HAP-1 (cell line): ENCODE measurements at regions not wholly inside any gene's neighbourhood (a gene's known extent, or its start where the extent isn't known, plus 50 kb on each side); places are given as distances from the start of the nearest gene placed in this dataset.

Experiments used
- DNase-seq, 2 experiments: peaks; one replicate each; pipeline ENCODE4 v3.0.0-alpha.2; 2016 to 2020; ENCODE audit warnings: low spot score in 2 of 2
- H3K27me3 ChIP-seq: fragments of 250-450 bp; sonication (Bioruptor Pico); 2 replicates; pipeline ENCODE4 v1.5.1; 2020; ENCODE audit warnings: low read depth, mild to moderate bottlenecking, moderate library complexity
- H3K36me3 ChIP-seq: fragments of 250-450 bp; sonication (Bioruptor Pico); replicated peaks from 2 replicates; pipeline ENCODE4 v1.5.1; 2020; ENCODE audit warnings: mild to moderate bottlenecking
- H3K4me1 ChIP-seq: fragments of 250-450 bp; sonication (Bioruptor Pico); 2 replicates; pipeline ENCODE4 v1.5.1; 2020; ENCODE audit warnings: mild to moderate bottlenecking
- H3K4me3 ChIP-seq: fragments of 250-450 bp; sonication (Bioruptor Pico); 2 replicates; pipeline ENCODE4 v1.5.1; 2020; ENCODE audit warnings: mild to moderate bottlenecking, moderate library complexity
- H3K9me3 ChIP-seq: fragments of 250-450 bp; sonication (Bioruptor Pico); 2 replicates; pipeline ENCODE4 v1.5.1; 2020; ENCODE audit warnings: mild to moderate bottlenecking, moderate library complexity
- in situ Hi-C: fragments of 300-500 bp; cut with MboI; formaldehyde crosslinking; loops from 3 replicates; pipeline ENCODE4 v1.14.3; 2020; ENCODE audit warnings: low sequenced_read_pairs, inconsistent platforms, mixed read lengths

DNA sequence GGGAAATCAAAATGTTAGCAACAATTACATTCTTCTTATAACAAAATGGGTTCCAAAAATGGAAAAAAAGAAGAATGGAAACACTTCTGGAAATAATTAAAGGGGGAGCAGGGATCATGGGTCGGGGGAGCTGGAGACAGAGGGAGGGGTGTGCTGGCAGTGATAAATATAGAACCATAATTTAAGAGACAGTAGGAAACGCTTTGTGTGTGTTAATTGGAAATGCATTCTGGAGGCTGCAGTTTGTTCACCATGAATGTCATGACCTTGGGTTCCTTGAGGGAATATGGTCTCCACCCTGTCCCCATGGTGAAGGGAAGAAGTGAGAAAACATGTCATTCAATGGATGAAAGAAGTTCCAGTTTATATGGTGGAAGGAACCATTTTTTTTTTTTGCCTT, 540.7 kb downstream of the TNS1 start:
- in situ Hi-C loops, result no loop called here
- DNase-seq, result no peak
- H3K4me3 ChIP-seq, result no peak overlapping the region
- no peaks in the 10 kb centered on the region for H3K36me3 ChIP-seq
- no peaks in the 10 kb centered on the region for H3K9me3 ChIP-seq
- no peaks in the 10 kb centered on the region for H3K4me1 ChIP-seq
- no peaks in the 10 kb centered on the region for H3K27me3 ChIP-seq

DNA sequence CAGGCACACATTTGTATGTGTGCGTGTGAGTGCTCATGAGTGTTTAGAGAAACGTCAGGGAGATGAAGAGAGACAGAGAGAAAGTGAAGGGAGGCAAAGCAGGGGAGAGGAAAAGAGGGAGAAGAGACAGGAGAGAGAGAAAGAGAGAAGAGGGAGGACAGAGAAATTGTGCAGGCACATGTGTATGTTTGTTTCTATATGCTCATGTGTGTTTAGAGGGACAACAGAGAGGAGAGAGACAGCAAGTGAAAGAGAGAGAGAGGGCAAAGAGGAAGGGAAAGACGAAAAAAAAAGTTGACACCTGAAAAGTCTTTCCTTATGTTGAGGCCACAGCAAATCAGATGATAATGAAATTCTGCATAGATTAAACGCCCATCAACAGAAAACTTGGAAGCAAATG, 541.1 kb downstream of the TNS1 start:
- in situ Hi-C loops, result no loop called here
- Histone ChIP-seq H3K4me1 (no peaks in the 10 kb centered on the region), H3K27me3 (no peaks in the 10 kb centered on the region), H3K4me3 (no peak overlapping the region), H3K9me3 (no peaks in the 10 kb centered on the region), H3K36me3 (no peaks in the 10 kb centered on the region)
- DNase-seq, result no peak

DNA sequence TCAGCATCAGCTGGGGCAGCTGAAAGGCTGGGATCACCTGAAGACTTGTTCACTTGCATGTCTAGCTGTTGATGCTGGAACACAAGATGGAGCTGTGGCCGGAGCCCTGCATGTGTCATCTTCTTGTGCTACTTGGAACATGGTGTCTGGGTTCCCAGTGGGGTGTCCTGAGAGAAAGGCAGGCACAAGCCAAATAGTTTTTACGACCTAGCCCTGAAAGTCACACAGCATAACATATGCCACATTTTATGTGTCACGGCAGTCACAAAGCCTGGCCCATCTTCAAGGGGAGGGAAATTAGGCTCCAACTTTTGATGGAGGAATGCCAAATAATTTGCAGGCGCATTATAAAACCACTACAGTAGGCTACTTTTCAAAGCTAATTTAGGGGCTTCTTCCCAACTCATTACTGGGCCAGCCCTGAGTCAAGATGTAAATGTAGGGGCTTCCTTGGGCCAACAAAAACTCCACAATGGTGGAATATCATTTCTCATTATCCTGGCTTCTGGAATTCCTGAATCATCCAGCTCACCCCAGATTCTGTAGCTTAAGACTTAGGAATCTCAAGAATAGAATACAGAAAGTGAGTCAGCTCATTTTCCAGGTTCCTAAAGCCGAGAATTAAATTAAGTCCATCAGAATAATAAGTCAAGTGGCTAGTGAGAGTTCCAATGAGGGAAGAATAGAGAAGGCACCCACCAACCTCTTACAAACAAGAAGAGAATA, 543.0 kb downstream of the TNS1 start:
- peaks cover 10% of the 10 kb centered on the region for H3K4me1 ChIP-seq
- DNase-seq, result no peak
- no peaks in the 10 kb centered on the region for H3K9me3 ChIP-seq
- H3K36me3 ChIP-seq, result no peaks in the 10 kb centered on the region
- H3K27me3 ChIP-seq, result no peaks in the 10 kb centered on the region
- H3K4me3 ChIP-seq, result no peak overlapping the region
- in situ Hi-C loops, result no loop called here

DNA sequence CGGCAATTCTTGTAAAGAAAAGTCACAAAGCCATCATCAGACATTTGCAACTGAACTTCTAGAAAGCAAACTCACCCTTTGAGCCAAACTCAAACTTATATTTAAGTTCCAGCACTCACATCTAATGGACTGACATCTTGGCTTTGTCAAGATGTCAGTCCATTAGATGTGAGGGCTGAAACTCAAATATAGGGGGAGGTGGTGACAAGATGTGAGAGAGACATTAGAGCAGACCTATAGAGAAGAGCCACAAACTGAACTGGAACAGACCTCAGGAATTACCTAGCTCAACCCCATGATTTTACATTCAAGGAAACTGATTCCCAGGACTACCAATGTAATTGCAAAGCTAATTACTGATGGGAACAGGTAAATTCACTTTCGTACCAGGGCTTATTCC, 543.8 kb downstream of the TNS1 start:
- no peak for DNase-seq
- Histone ChIP-seq H3K9me3 (no peaks in the 10 kb centered on the region), H3K4me1 (peaks cover 10% of the 10 kb centered on the region), H3K4me3 (no peak overlapping the region), H3K27me3 (no peaks in the 10 kb centered on the region), H3K36me3 (no peaks in the 10 kb centered on the region)
- in situ Hi-C loops, result no loop called here

DNA sequence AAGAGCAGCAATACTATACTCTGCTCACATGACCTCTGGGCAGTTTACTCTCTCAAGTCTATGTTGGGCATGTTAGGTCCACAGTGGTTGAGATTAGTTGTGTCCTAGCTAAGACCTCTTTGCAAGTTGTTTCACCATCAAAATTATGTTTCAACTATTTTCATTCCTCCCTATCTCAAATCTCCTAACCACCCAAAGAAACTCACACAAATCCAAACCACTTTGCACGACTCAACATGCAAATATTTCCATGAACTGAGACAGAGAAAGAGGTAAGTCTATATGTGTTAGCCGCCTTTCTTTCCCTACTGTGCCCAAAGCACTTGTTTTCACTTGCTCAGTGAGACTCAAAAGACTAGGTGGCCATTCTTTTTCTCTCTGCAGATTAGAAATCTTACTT, 546.8 kb downstream of the TNS1 start:
- in situ Hi-C loops, result no loop called here

DNA sequence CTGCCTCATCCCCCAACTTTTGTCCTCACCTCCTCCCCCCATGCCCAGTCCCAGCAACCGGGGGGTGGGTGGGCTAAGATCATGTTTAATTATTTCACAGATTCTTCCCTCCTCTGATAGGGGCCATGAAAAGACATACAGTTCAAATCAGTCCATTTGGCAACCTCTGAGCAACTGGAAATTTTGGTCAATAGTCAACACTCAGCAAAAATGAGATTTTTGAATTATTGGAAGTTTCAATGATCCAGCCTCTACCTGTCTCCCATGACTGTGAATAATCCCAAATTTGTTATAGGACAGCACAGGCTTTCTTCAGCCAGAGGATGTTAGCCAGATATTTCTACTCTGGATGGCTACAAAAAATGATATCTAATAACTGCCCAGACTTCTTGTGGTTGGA, 549.9 kb downstream of the TNS1 start:
- in situ Hi-C loops, result no loop called here
- no peaks in the 10 kb centered on the region for H3K9me3 ChIP-seq
- no peaks in the 10 kb centered on the region for H3K27me3 ChIP-seq
- no peak for DNase-seq
- no peak overlapping the region for H3K4me3 ChIP-seq
- peaks cover 10% of the 10 kb centered on the region for H3K4me1 ChIP-seq
- no peaks in the 10 kb centered on the region for H3K36me3 ChIP-seq

More for the DNA sequence above, 546.8 kb downstream of the TNS1 start:
- Histone ChIP-seq H3K9me3 (no peaks in the 10 kb centered on the region), H3K4me1 (peaks cover 10% of the 10 kb centered on the region), H3K36me3 (no peaks in the 10 kb centered on the region), H3K27me3 (no peaks in the 10 kb centered on the region), H3K4me3 (no peak overlapping the region)
- DNase-seq, result no peak

DNA sequence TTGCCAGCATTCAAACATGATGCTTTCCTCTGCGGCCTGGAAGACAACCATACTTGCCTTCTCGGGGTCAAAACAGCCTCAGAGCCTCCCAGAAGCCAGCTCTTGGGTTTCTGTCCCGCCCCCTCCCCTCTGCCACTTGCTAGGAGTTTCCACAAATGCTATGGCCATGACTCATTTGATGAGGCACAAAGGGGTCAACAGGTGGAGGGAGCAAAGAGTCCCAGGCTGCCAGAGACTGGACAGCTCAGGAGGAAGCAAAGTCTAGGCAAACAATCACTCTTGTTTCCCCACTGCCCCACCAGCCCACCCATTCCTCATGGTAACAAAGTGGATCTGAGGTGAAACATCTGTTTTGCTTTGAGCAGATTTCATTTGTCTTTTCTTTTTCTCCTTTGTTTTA, 551.1 kb downstream of the TNS1 start:
- no peak for DNase-seq
- Histone ChIP-seq H3K4me1 (peaks cover 10% of the 10 kb centered on the region), H3K27me3 (no peaks in the 10 kb centered on the region), H3K4me3 (no peak overlapping the region), H3K36me3 (no peaks in the 10 kb centered on the region), H3K9me3 (no peaks in the 10 kb centered on the region)
- in situ Hi-C loops, result no loop called here

DNA sequence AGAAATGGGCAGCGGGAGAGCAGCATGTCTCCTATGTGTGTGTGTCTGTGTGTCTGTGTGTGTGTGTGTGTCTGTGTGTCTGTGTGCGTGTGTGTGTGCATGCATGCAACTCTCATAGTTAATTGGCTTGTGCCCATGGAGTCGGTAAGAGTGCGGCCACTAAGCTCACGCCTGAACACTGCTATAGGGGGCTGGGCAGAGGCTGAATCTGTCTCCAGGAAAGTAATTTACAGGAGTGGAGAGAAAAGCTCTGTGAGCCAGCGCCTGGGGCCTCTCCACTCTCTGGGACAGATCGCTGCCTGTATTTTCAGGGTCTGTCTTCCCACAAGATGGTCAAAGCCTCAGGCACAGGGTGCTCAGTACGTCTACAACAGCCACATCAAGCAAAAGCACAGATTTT, 553.4 kb downstream of the TNS1 start:
- no peaks in the 10 kb centered on the region for H3K36me3 ChIP-seq
- in situ Hi-C loops, result no loop called here
- DNase-seq, result no peak
- H3K4me1 ChIP-seq, result no peaks in the 10 kb centered on the region
- no peaks in the 10 kb centered on the region for H3K27me3 ChIP-seq
- no peak overlapping the region for H3K4me3 ChIP-seq
- no peaks in the 10 kb centered on the region for H3K9me3 ChIP-seq

DNA sequence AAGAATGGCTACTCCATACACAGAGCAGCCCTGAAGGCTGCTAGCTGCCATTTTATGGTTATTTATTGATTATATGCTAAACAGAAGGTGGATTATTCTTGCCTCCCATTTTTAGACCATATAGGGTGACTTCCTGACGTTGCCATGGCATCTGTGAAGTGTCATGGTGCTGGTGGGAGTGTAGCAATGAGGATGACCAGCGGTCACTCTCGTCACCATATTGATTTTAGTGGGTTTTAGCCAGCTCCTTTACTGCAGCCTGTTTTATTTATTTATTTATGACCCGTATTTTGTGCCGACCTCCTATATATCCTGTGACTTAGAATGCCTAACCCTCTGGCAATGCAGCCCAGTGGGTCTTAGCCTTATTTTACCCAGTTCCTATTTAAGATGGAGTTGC, 553.9 kb downstream of the TNS1 start:
- Histone ChIP-seq H3K4me3 (no peak overlapping the region), H3K27me3 (no peaks in the 10 kb centered on the region), H3K9me3 (no peaks in the 10 kb centered on the region), H3K4me1 (no peaks in the 10 kb centered on the region), H3K36me3 (no peaks in the 10 kb centered on the region)
- no peak for DNase-seq
- in situ Hi-C loops, result no loop called here

DNA sequence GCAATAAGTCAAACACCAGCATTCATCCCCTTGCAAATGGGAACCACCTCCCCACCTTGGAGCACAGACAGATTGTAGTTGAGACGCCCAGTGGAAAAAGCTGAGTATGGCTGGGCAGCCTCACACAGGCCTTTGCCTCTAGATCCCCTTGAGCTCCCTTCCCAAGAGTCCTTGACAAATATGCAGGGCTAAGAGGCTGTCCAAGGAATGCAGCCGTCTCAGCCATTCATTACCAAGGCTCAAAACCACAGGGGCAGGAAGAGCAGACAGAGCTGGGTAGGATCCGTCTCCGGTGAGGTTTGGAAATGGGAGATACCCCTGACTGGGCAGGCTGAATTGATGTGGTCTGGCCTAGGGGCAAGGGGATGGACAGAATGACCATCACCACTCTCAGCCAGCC, 557.1 kb downstream of the TNS1 start:
- DNase-seq, result no peak
- H3K4me3 ChIP-seq, result no peak overlapping the region
- in situ Hi-C loops, result no loop called here
- H3K27me3 ChIP-seq, result no peaks in the 10 kb centered on the region
- H3K4me1 ChIP-seq, result no peaks in the 10 kb centered on the region
- H3K9me3 ChIP-seq, result no peaks in the 10 kb centered on the region
- H3K36me3 ChIP-seq, result no peaks in the 10 kb centered on the region

DNA sequence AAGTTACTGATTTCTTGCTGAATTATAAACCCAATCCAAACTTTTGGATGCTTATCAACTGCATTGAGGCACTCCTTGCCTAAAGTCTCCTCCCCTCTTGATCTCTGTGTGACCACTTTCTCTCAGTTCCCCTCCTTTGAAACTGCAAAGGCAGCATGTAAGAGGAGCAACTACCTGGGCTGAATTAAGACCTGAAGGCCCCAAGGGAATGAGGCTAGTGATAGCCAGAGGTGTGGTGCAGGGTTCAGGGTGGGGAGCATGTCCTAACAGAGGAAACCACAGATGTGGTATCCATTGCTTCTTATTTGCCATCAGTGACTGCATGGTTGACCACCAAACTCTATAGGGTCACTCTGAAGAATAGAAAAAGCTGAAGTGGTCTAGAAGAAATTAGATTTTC, 557.9 kb downstream of the TNS1 start:
- H3K36me3 ChIP-seq, result no peaks in the 10 kb centered on the region
- no peak overlapping the region for H3K4me3 ChIP-seq
- DNase-seq, result no peak
- no peaks in the 10 kb centered on the region for H3K4me1 ChIP-seq
- in situ Hi-C loops, result no loop called here
- no peaks in the 10 kb centered on the region for H3K9me3 ChIP-seq
- H3K27me3 ChIP-seq, result no peaks in the 10 kb centered on the region

DNA sequence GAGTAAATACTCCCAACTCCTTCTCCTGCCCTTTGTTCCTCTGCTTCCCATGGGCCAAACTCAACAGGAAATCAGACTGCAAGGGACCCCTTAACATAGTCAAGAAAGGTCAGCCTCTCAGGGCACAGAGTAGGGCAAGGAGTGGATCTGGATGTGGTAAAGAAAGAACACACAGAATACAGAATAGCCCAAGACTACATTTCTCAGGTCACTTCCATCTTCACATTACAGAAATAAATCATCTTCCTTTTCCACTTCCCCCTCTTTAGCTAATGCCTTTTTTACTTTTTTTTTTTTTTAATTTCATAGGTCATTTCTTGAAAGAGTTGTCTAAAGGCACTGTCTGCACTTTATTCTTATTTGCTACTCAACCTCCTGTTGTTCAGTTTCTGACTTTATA, 558.3 kb downstream of the TNS1 start:
- DNase-seq, result no peak
- Histone ChIP-seq H3K36me3 (no peaks in the 10 kb centered on the region), H3K4me1 (no peaks in the 10 kb centered on the region), H3K27me3 (no peaks in the 10 kb centered on the region), H3K4me3 (no peak overlapping the region), H3K9me3 (no peaks in the 10 kb centered on the region)
- in situ Hi-C loops, result no loop called here

DNA sequence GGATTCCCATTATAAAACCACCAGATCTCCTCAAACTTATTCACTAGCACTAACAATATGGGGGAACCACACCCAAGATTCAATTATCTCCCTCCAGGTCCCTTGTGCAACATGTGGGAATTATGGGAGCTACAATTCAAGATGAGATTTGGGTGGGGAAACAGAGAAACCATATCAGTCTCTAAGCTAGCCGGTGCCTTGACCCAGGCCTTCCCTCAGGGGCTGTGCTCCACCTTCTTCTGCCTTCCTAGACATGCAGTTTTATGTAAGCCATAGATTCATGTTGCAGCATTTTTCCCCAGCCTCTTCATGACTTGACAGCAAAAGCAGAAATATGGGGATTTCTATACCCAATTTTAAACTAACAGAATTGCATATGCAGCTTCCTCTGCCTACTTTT, 559.2 kb downstream of the TNS1 start:
- H3K4me3 ChIP-seq, result no peak overlapping the region
- no peak for DNase-seq
- H3K4me1 ChIP-seq, result no peaks in the 10 kb centered on the region
- H3K9me3 ChIP-seq, result no peaks in the 10 kb centered on the region
- in situ Hi-C loops, result no loop called here
- H3K36me3 ChIP-seq, result no peaks in the 10 kb centered on the region
- no peaks in the 10 kb centered on the region for H3K27me3 ChIP-seq

DNA sequence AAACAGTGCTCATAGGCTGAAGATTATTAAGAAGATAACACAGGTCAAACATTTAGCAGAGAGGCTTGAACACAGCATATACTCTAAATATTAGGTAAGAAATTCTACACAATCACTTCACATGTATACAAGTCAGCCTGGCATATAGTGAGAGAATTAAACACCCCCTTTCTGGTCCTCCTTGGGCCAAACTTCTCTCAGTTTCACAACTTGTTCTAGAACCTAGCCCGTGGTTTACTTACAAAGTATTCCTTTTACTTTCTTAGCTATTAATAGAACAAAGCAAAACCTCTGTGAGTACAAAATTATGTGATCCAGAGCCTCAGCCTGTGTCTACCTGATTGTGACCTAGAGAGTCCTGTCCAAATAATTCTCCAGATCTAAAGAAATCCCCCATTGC, 562.8 kb downstream of the TNS1 start:
- Histone ChIP-seq H3K27me3 (no peaks in the 10 kb centered on the region), H3K4me1 (no peaks in the 10 kb centered on the region), H3K36me3 (no peaks in the 10 kb centered on the region), H3K4me3 (no peak overlapping the region), H3K9me3 (no peaks in the 10 kb centered on the region)
- DNase-seq, result no peak
- in situ Hi-C loops, result no loop called here

DNA sequence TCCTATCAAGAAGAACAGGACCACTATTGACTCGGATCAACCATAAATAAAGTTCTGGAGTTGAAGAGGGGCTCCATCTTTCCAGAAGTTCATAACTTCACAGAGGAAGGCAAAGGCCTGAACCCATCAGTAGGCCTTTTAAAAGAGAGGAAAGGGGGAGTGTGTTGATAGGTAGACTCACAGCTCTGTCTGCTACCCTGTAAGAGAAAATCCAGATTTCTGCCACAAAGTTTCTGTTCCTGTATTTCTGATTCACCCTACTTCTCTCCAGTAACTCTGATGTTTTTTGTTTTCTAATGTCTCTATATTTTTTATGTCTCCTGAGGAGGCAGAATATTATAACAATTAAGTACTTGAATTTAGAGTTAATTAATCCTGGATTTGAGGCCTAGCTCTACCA, 564.0 kb downstream of the TNS1 start:
- no peaks in the 10 kb centered on the region for H3K27me3 ChIP-seq

More for the DNA sequence above, 564.0 kb downstream of the TNS1 start:
- in situ Hi-C loops, result no loop called here
- 0 out of 2 replicates have a peak, but pooled peaks cover 3% of the 10 kb centered on the region for H3K4me1 ChIP-seq
- H3K4me3 ChIP-seq, result no peak overlapping the region
- H3K36me3 ChIP-seq, result no peaks in the 10 kb centered on the region
- no peaks in the 10 kb centered on the region for H3K9me3 ChIP-seq
- no peak for DNase-seq
